H9 (cell line): ENCODE measurements at regions not wholly inside any gene's neighbourhood (a gene's known extent, or its start where the extent isn't known, plus 50 kb on each side); places are given as distances from the start of the nearest gene placed in this dataset.

ENCODE experiments used
- DNase-seq: peaks from one replicate; pipeline ENCODE4 v3.0.0-alpha.2; 2017
- H2AFZ ChIP-seq: one replicate; pipeline ENCODE4 v1.6.1; 2013; ENCODE audit warnings: mild to moderate bottlenecking, low read length, control low read depth, moderate library complexity
- H2AK5ac ChIP-seq: 2 replicates; pipeline ENCODE4 v1.6.1; 2013; ENCODE audit warnings: low read length, control low read depth, mixed read lengths; ENCODE audit not compliant: insufficient read length
- H2BK120ac ChIP-seq: one replicate; pipeline ENCODE4 v1.6.1; 2013; ENCODE audit warnings: low read depth, mild to moderate bottlenecking, low read length, control low read depth, inconsistent platforms; ENCODE audit not compliant: poor library complexity, severe bottlenecking
- H2BK12ac ChIP-seq: 2 replicates; pipeline ENCODE4 v1.6.1; 2013; ENCODE audit warnings: low read length, control low read depth, mixed read lengths, low read depth; ENCODE audit not compliant: insufficient read length
- H2BK15ac ChIP-seq: 2 replicates; pipeline ENCODE4 v1.6.1; 2013; ENCODE audit warnings: low read depth, low read length, control low read depth
- H2BK20ac ChIP-seq: one replicate; pipeline ENCODE4 v1.6.1; 2013; ENCODE audit warnings: low read depth, mild to moderate bottlenecking, low read length, control low read depth, inconsistent platforms; ENCODE audit not compliant: poor library complexity, severe bottlenecking
- H2BK5ac ChIP-seq: 2 replicates; pipeline ENCODE4 v1.6.1; 2013; ENCODE audit warnings: low read length, control low read depth, mixed read lengths; ENCODE audit not compliant: insufficient read length
- H3K14ac ChIP-seq: 2 replicates; pipeline ENCODE4 v1.6.1; 2013; ENCODE audit warnings: low read length, control low read depth; ENCODE audit not compliant: insufficient read depth
- H3K18ac ChIP-seq: 2 replicates; pipeline ENCODE4 v1.6.1; 2013; ENCODE audit warnings: low read depth, mild to moderate bottlenecking, mixed read lengths, low read length, control low read depth; ENCODE audit not compliant: insufficient read length
- H3K23ac ChIP-seq: 2 replicates; pipeline ENCODE4 v1.6.1; 2013; ENCODE audit warnings: low read length, control low read depth, mixed read lengths, low read depth; ENCODE audit not compliant: insufficient read length
- H3K23me2 ChIP-seq: 2 replicates; pipeline ENCODE4 v1.6.1; 2013; ENCODE audit warnings: low read depth, mild to moderate bottlenecking, mixed read lengths, low read length, control low read depth; ENCODE audit not compliant: insufficient read length, poor library complexity, severe bottlenecking
- H3K27ac ChIP-seq: 2 replicates; pipeline ENCODE4 v1.5.1; 2013; ENCODE audit warnings: low read length, control low read depth, mixed read lengths, low read depth; ENCODE audit not compliant: insufficient read length
- H3K27me3 ChIP-seq: 2 replicates; pipeline ENCODE4 v1.6.1; 2013; ENCODE audit warnings: low read length, control low read depth, inconsistent platforms; ENCODE audit not compliant: insufficient read depth
- H3K4ac ChIP-seq: 2 replicates; pipeline ENCODE4 v1.6.1; 2013; ENCODE audit warnings: low read depth, mild to moderate bottlenecking, control low read depth, inconsistent platforms, low read length, moderate library complexity
- H3K4me1 ChIP-seq: 2 replicates; pipeline ENCODE4 v1.6.1; 2013; ENCODE audit warnings: low read length, control low read depth, inconsistent platforms; ENCODE audit not compliant: insufficient read depth
- H3K4me2 ChIP-seq: 2 replicates; pipeline ENCODE4 v1.6.1; 2013; ENCODE audit warnings: low read length, control low read depth, mixed read lengths; ENCODE audit not compliant: insufficient read length, insufficient read depth
- H3K56ac ChIP-seq: 2 replicates; pipeline ENCODE4 v1.6.1; 2013; ENCODE audit warnings: low read depth, mild to moderate bottlenecking, mixed read lengths, low read length, control low read depth; ENCODE audit not compliant: insufficient read length
- H3K79me1 ChIP-seq: 2 replicates; pipeline ENCODE4 v1.6.1; 2013; ENCODE audit warnings: low read depth, mild to moderate bottlenecking, moderate library complexity, low read length, control low read depth, inconsistent platforms; ENCODE audit not compliant: insufficient read depth, poor library complexity, severe bottlenecking
- H3K79me2 ChIP-seq: 2 replicates; pipeline ENCODE4 v1.6.1; 2013; ENCODE audit warnings: low read length, control low read depth, inconsistent platforms; ENCODE audit not compliant: insufficient read depth
- H3K9ac ChIP-seq: 2 replicates; pipeline ENCODE4 v1.6.1; 2013; ENCODE audit warnings: low read length, control low read depth, mixed read lengths; ENCODE audit not compliant: insufficient read length; ENCODE audit errors: extremely low read depth
- H3K9me3 ChIP-seq: one replicate; pipeline ENCODE4 v1.6.1; 2013; ENCODE audit warnings: low read depth, low read length, inconsistent platforms; ENCODE audit not compliant: control insufficient read depth
- H3T11ph ChIP-seq: one replicate; pipeline ENCODE4 v1.6.1; 2013; ENCODE audit warnings: mild to moderate bottlenecking, low read length, control low read depth, inconsistent platforms
- H4K20me1 ChIP-seq: one replicate; pipeline ENCODE4 v1.6.1; 2013; ENCODE audit not compliant: control insufficient read depth, insufficient read length, insufficient read depth
- H4K5ac ChIP-seq: 2 replicates; pipeline ENCODE4 v1.6.1; 2013; ENCODE audit warnings: low read depth, mild to moderate bottlenecking, mixed read lengths, low read length, control low read depth; ENCODE audit not compliant: insufficient read length
- H4K8ac ChIP-seq: replicated peaks from 2 replicates; pipeline ENCODE4 v1.6.1; 2013; ENCODE audit warnings: low read length, control low read depth, mixed read lengths, low read depth; ENCODE audit not compliant: insufficient read length
- H4K91ac ChIP-seq: 2 replicates; pipeline ENCODE4 v1.6.1; 2013; ENCODE audit warnings: low read depth, mild to moderate bottlenecking, moderate library complexity, mixed read lengths, low read length, control low read depth; ENCODE audit not compliant: insufficient read length
- H3K27ac Mint-ChIP-seq, 3 experiments: 2 replicates in 2 of 3; 3 replicates in 1 of 3; pipeline ENCODE4 v1.8.0; 2020 to 2021; ENCODE audit warnings: mixed read lengths in 3 of 3, mild to moderate bottlenecking in 1 of 3, moderate library complexity in 1 of 3
- H3K27me3 Mint-ChIP-seq: 2 replicates; pipeline ENCODE4 v1.8.0; 2021; ENCODE audit warnings: low read depth, mild to moderate bottlenecking, moderate library complexity, mixed read lengths
- H3K36me3 Mint-ChIP-seq, 3 experiments: 2 replicates in 2 of 3; 3 replicates in 1 of 3; pipeline ENCODE4 v1.8.0; 2020 to 2021; ENCODE audit warnings: low read depth in 3 of 3, mixed read lengths in 3 of 3; ENCODE audit not compliant: insufficient read depth in 1 of 3
- H3K4me1 Mint-ChIP-seq, 2 experiments: 2 replicates each; pipeline ENCODE4 v1.8.0; 2020; ENCODE audit warnings: mixed read lengths in 2 of 2
- H3K4me3 Mint-ChIP-seq, 2 experiments: 2 replicates in 1 of 2; 3 replicates in 1 of 2; pipeline ENCODE4 v1.8.0; 2020 to 2021; ENCODE audit warnings: mild to moderate bottlenecking in 2 of 2, mixed read lengths in 2 of 2, moderate library complexity in 1 of 2
- H3K9me3 Mint-ChIP-seq, 2 experiments: 2 replicates in 1 of 2; 3 replicates in 1 of 2; pipeline ENCODE4 v1.8.0; 2020; ENCODE audit warnings: mild to moderate bottlenecking in 2 of 2, mixed read lengths in 2 of 2, moderate library complexity in 1 of 2
- CTCF ChIP-seq: fragments of 200-600 bp; sonication (generic); conservative IDR thresholded peaks from 3 replicates; pipeline ENCODE4 v1.8.0; 2021; ENCODE audit warnings: antibody characterized with exemption, mild to moderate bottlenecking
- WGBS: extraction: QIAGEN DNeasy Blood & Tissue Kit; methylation state at CpG from one replicate; pipeline ENCODE4 v1.1.7; 2013; ENCODE audit warnings: missing lambda C conversion rate, low lambda C conversion rate, mixed read lengths; ENCODE audit not compliant: insufficient read length; ENCODE audit errors: extremely low coverage; 5-methylcytosine and 5-hydroxymethylcytosine counted together

DNA sequence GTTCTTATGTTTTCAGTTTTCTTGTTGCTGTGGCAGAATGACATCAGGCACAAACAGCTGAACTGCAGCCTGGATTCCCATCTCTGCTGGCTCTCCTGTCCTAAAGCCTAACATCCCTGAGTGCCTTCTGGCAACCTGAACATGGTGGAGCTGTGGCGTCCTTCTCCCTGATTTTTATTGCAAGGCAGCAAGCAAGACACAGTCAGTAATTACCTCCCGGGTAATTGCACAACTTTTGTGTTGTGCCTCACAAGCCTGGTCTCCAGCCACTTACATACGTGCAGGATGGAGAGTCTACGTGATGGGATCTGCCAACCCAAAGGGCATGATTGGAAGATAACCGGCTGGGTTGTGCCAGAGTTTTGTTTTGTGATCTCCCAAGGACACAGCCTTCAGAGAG is 116.1 kb upstream of the PARD3 start:
- Histone ChIP-seq H4K20me1 (no peaks in the 10 kb centered on the region), H3K4me2 (no peak overlapping the region), H4K5ac (no peak overlapping the region), H3K23ac (no peak overlapping the region), H3K79me2 (no peaks in the 10 kb centered on the region), H2BK15ac (no peak overlapping the region), H2BK120ac (no peak overlapping the region), H2AK5ac (no peak overlapping the region), H3K9me3 (no peaks in the 10 kb centered on the region), H3K18ac (no peak overlapping the region), H3K9ac (no peak overlapping the region), H3K23me2 (no peaks in the 10 kb centered on the region), H3K14ac (no peak overlapping the region), H3T11ph (no peak overlapping the region), H3K27ac (no peak overlapping the region), H2BK12ac (no peak overlapping the region), H2AFZ (no peak overlapping the region), H3K79me1 (no peaks in the 10 kb centered on the region), H4K8ac (no peak overlapping the region), H4K91ac (no peak overlapping the region), H3K4ac (no peak overlapping the region), H3K56ac (no peak overlapping the region), H3K27me3 (no peaks in the 10 kb centered on the region), H2BK20ac (no peak overlapping the region), H3K4me1 (no peaks in the 10 kb centered on the region; the same call in 1 of the 2 replicates), H2BK5ac (no peak overlapping the region)
- Mint-ChIP-seq H3K4me1 (peaks cover 4 to 9% of the 10 kb centered on the region in 2 experiments), H3K4me3 (no peak overlapping the region), H3K36me3 (no peaks in the 10 kb centered on the region; a peak in 1 of 7 replicates), H3K27ac (peak overlapping the region in 1 of 3 experiments; percentile 34; a peak in 1 of 7 replicates), H3K27me3 (no peaks in the 10 kb centered on the region), H3K9me3 (no peaks in the 10 kb centered on the region)
- no peak for TF ChIP-seq CTCF
- WGBS = no CpG with 5 or more reads among the region's 5 CpGs
- no peak for DNase-seq
